MG63 (cell line): ENCODE measurements at regions not wholly inside any gene's neighbourhood (a gene's known extent, or its start where the extent isn't known, plus 50 kb on each side); places are given as distances from the start of the nearest gene placed in this dataset.

Experiments used
- DNase-seq: peaks from one replicate; pipeline ENCODE4 v3.0.0-alpha.2; 2020
- H3K27me3 ChIP-seq: fragments of 250-450 bp; sonication (Bioruptor Pico); 2 replicates; pipeline ENCODE4 v1.5.1; 2020; ENCODE audit warnings: mild to moderate bottlenecking, moderate library complexity
- H3K36me3 ChIP-seq: fragments of 250-450 bp; sonication (Bioruptor Pico); 2 replicates; pipeline ENCODE4 v1.5.1; 2020; ENCODE audit warnings: mild to moderate bottlenecking, moderate library complexity
- H3K4me3 ChIP-seq: fragments of 250-450 bp; sonication (Bioruptor Pico); 2 replicates; pipeline ENCODE4 v1.5.1; 2020; ENCODE audit warnings: mild to moderate bottlenecking, moderate library complexity
- H3K9me3 ChIP-seq: fragments of 250-450 bp; sonication (Bioruptor Pico); 2 replicates; pipeline ENCODE4 v1.5.1; 2020; ENCODE audit warnings: mild to moderate bottlenecking, moderate library complexity

GRCh38 chr13:87003265-87003664 is 667.9 kb upstream of the SLITRK5 start:
- H3K27me3 ChIP-seq = no peaks in the 10 kb centered on the region
- H3K4me3 ChIP-seq = no peak overlapping the region
- no peaks in the 10 kb centered on the region for H3K9me3 ChIP-seq
- DNase-seq = no peak
- H3K36me3 ChIP-seq = no peaks in the 10 kb centered on the region

GRCh38 chr13:87005511-87005910 is 665.7 kb upstream of the SLITRK5 start:
- H3K36me3 ChIP-seq = no peaks in the 10 kb centered on the region
- no peaks in the 10 kb centered on the region for H3K9me3 ChIP-seq
- no peak overlapping the region for H3K4me3 ChIP-seq
- H3K27me3 ChIP-seq = no peaks in the 10 kb centered on the region
- DNase-seq = no peak

GRCh38 chr13:87035526-87035925 is 635.6 kb upstream of the SLITRK5 start:
- H3K36me3 ChIP-seq = no peaks in the 10 kb centered on the region
- no peaks in the 10 kb centered on the region for H3K27me3 ChIP-seq
- H3K4me3 ChIP-seq = no peak overlapping the region
- no peaks in the 10 kb centered on the region for H3K9me3 ChIP-seq
- DNase-seq = no peak

GRCh38 chr13:87042946-87043345 is 628.2 kb upstream of the SLITRK5 start:
- no peak for DNase-seq
- Histone ChIP-seq H3K4me3 (no peak overlapping the region), H3K36me3 (no peaks in the 10 kb centered on the region), H3K9me3 (no peaks in the 10 kb centered on the region), H3K27me3 (no peaks in the 10 kb centered on the region)

GRCh38 chr13:87052731-87053130 is 618.4 kb upstream of the SLITRK5 start:
- DNase-seq = peak; percentile 15
- Histone ChIP-seq H3K36me3 (no peaks in the 10 kb centered on the region), H3K27me3 (no peaks in the 10 kb centered on the region), H3K4me3 (no peak overlapping the region), H3K9me3 (no peaks in the 10 kb centered on the region)

GRCh38 chr13:87057807-87058520 is 613.2 kb upstream of the SLITRK5 start:
- no peaks in the 10 kb centered on the region for H3K9me3 ChIP-seq
- DNase-seq = no peak
- H3K36me3 ChIP-seq = no peaks in the 10 kb centered on the region
- no peak overlapping the region for H3K4me3 ChIP-seq
- no peaks in the 10 kb centered on the region for H3K27me3 ChIP-seq

- H3K36me3 ChIP-seq = no peaks in the 10 kb centered on the region
- no peaks in the 10 kb centered on the region for H3K27me3 ChIP-seq
- no peak overlapping the region for H3K4me3 ChIP-seq
- DNase-seq = no peak
- no peaks in the 10 kb centered on the region for H3K9me3 ChIP-seq
These were observed 612.3 kb upstream of the SLITRK5 start for GRCh38 chr13:87058786-87059329.

GRCh38 chr13:87078947-87079795 is 592.0 kb upstream of the SLITRK5 start:
- Histone ChIP-seq H3K9me3 (no peaks in the 10 kb centered on the region), H3K36me3 (no peaks in the 10 kb centered on the region), H3K27me3 (no peaks in the 10 kb centered on the region), H3K4me3 (no peak overlapping the region)
- no peak for DNase-seq

- no peaks in the 10 kb centered on the region for H3K36me3 ChIP-seq
- no peaks in the 10 kb centered on the region for H3K27me3 ChIP-seq
- DNase-seq = no peak
- H3K9me3 ChIP-seq = no peaks in the 10 kb centered on the region
- no peak overlapping the region for H3K4me3 ChIP-seq
These were observed 590.9 kb upstream of the SLITRK5 start for GRCh38 chr13:87080100-87080779.

- Histone ChIP-seq H3K27me3 (no peaks in the 10 kb centered on the region), H3K4me3 (no peak overlapping the region), H3K36me3 (no peaks in the 10 kb centered on the region), H3K9me3 (no peaks in the 10 kb centered on the region)
- DNase-seq = no peak
These were observed 587.0 kb upstream of the SLITRK5 start for GRCh38 chr13:87084192-87084591.

- H3K36me3 ChIP-seq = no peaks in the 10 kb centered on the region
- no peak overlapping the region for H3K4me3 ChIP-seq
- no peaks in the 10 kb centered on the region for H3K27me3 ChIP-seq
- no peaks in the 10 kb centered on the region for H3K9me3 ChIP-seq
- DNase-seq = no peak
These were observed 583.4 kb upstream of the SLITRK5 start for GRCh38 chr13:87087741-87088140.

- H3K27me3 ChIP-seq = no peaks in the 10 kb centered on the region
- H3K9me3 ChIP-seq = no peaks in the 10 kb centered on the region
- H3K36me3 ChIP-seq = no peaks in the 10 kb centered on the region
- H3K4me3 ChIP-seq = no peak overlapping the region
- no peak for DNase-seq
These were observed 581.8 kb upstream of the SLITRK5 start for GRCh38 chr13:87089391-87089790.

GRCh38 chr13:87093399-87093798 is 577.8 kb upstream of the SLITRK5 start:
- no peaks in the 10 kb centered on the region for H3K27me3 ChIP-seq
- H3K4me3 ChIP-seq = no peak overlapping the region
- no peaks in the 10 kb centered on the region for H3K9me3 ChIP-seq
- no peaks in the 10 kb centered on the region for H3K36me3 ChIP-seq
- no peak for DNase-seq

- Histone ChIP-seq H3K36me3 (no peaks in the 10 kb centered on the region), H3K27me3 (no peaks in the 10 kb centered on the region), H3K4me3 (no peak overlapping the region), H3K9me3 (no peaks in the 10 kb centered on the region)
- no peak for DNase-seq
These were observed 576.5 kb upstream of the SLITRK5 start for GRCh38 chr13:87094646-87095045.

- Histone ChIP-seq H3K9me3 (no peaks in the 10 kb centered on the region), H3K27me3 (no peaks in the 10 kb centered on the region), H3K4me3 (no peak overlapping the region), H3K36me3 (no peaks in the 10 kb centered on the region)
- no peak for DNase-seq
These were observed 570.7 kb upstream of the SLITRK5 start for GRCh38 chr13:87100431-87100830.

- no peak for DNase-seq
- Histone ChIP-seq H3K36me3 (no peaks in the 10 kb centered on the region), H3K4me3 (no peak overlapping the region), H3K9me3 (no peaks in the 10 kb centered on the region), H3K27me3 (no peaks in the 10 kb centered on the region)
These were observed 563.5 kb upstream of the SLITRK5 start for GRCh38 chr13:87107651-87108050.

GRCh38 chr13:87120476-87120875 is 550.7 kb upstream of the SLITRK5 start:
- Histone ChIP-seq H3K9me3 (no peaks in the 10 kb centered on the region), H3K27me3 (no peaks in the 10 kb centered on the region), H3K36me3 (no peaks in the 10 kb centered on the region), H3K4me3 (no peak overlapping the region)
- no peak for DNase-seq
